GM18502 (cell line): ENCODE measurements at regions not wholly inside any gene's neighbourhood (a gene's known extent, or its start where the extent isn't known, plus 50 kb on each side); places are given as distances from the start of the nearest gene placed in this dataset.

ENCODE experiments used
- ATAC-seq: cut with Tn5 transposase; IDR thresholded peaks from one replicate; pipeline ENCODE4 v1.9.1; 2021; ENCODE audit warnings: mild to moderate bottlenecking; ENCODE audit not compliant: unreplicated experiment, poor library complexity

- no peak for ATAC-seq
These were observed 237.6 kb downstream of the QKI start for GRCh38 chr6:163651915-163652668.

GRCh38 chr6:163651426-163651825 lies 236.9 kb downstream of the QKI start:
- ATAC-seq: no peak

- ATAC-seq: no peak
These were observed 234.3 kb downstream of the QKI start for GRCh38 chr6:163648868-163649267.

- no peak for ATAC-seq
These were observed 233.1 kb downstream of the QKI start for GRCh38 chr6:163647624-163648023.

GRCh38 chr6:163646866-163647265 lies 232.3 kb downstream of the QKI start:
- no peak for ATAC-seq

GRCh38 chr6:163646133-163646532 lies 231.6 kb downstream of the QKI start:
- no peak for ATAC-seq

GRCh38 chr6:163645560-163645959 lies 231.0 kb downstream of the QKI start:
- ATAC-seq: no peak

- ATAC-seq: no peak
These were observed 229.3 kb downstream of the QKI start for GRCh38 chr6:163643866-163644265.

GRCh38 chr6:163641706-163642105 lies 227.2 kb downstream of the QKI start:
- ATAC-seq: no peak

GRCh38 chr6:163640641-163641040 lies 226.1 kb downstream of the QKI start:
- no peak for ATAC-seq

GRCh38 chr6:163637524-163637923 lies 223.0 kb downstream of the QKI start:
- ATAC-seq: no peak

- ATAC-seq: no peak
These were observed 221.3 kb downstream of the QKI start for GRCh38 chr6:163635731-163636364.

GRCh38 chr6:163635315-163635714 lies 220.8 kb downstream of the QKI start:
- ATAC-seq: no peak

- no peak for ATAC-seq
These were observed 220.0 kb downstream of the QKI start for GRCh38 chr6:163634211-163635171.

- no peak for ATAC-seq
These were observed 216.5 kb downstream of the QKI start for GRCh38 chr6:163630991-163631390.

- ATAC-seq: no peak
These were observed 216.1 kb downstream of the QKI start for GRCh38 chr6:163630572-163630971.

GRCh38 chr6:163630096-163630495 lies 215.6 kb downstream of the QKI start:
- ATAC-seq: no peak
